Endothelial cell (in vitro differentiated cells): ENCODE measurements at regions not wholly inside any gene's neighbourhood (a gene's known extent, or its start where the extent isn't known, plus 50 kb on each side); places are given as distances from the start of the nearest gene placed in this dataset.

Source experiments
- DNase-seq: peaks from one replicate; pipeline ENCODE4 v3.0.0; 2021; ENCODE audit warnings: low spot score
- H3K27ac Mint-ChIP-seq: one replicate; pipeline ENCODE4 v1.8.0; 2021; ENCODE audit warnings: mixed read lengths, inconsistent platforms; ENCODE audit not compliant: unreplicated experiment
- H3K27me3 Mint-ChIP-seq: one replicate; pipeline ENCODE4 v1.8.0; 2021; ENCODE audit warnings: mild to moderate bottlenecking, moderate library complexity, mixed read lengths, inconsistent platforms; ENCODE audit not compliant: unreplicated experiment
- H3K36me3 Mint-ChIP-seq: one replicate; pipeline ENCODE4 v1.8.0; 2021; ENCODE audit warnings: mild to moderate bottlenecking, low read depth, mixed read lengths, inconsistent platforms; ENCODE audit not compliant: unreplicated experiment
- H3K4me1 Mint-ChIP-seq: one replicate; pipeline ENCODE4 v1.8.0; 2021; ENCODE audit warnings: mild to moderate bottlenecking, mixed read lengths, inconsistent platforms; ENCODE audit not compliant: unreplicated experiment
- H3K4me3 Mint-ChIP-seq: one replicate; pipeline ENCODE4 v1.8.0; 2021; ENCODE audit warnings: mild to moderate bottlenecking, mixed read lengths, inconsistent platforms; ENCODE audit not compliant: unreplicated experiment
- H3K9me3 Mint-ChIP-seq: one replicate; pipeline ENCODE4 v1.8.0; 2021; ENCODE audit warnings: mixed read lengths, inconsistent platforms; ENCODE audit not compliant: unreplicated experiment
- TF ChIP-seq, protein P1 (sequence below): fragments of 200-600 bp; sonication (generic); IDR thresholded peaks from one replicate; pipeline ENCODE4 v1.5.0; 2021; ENCODE audit warnings: antibody characterized with exemption; ENCODE audit not compliant: unreplicated experiment

DNA sequence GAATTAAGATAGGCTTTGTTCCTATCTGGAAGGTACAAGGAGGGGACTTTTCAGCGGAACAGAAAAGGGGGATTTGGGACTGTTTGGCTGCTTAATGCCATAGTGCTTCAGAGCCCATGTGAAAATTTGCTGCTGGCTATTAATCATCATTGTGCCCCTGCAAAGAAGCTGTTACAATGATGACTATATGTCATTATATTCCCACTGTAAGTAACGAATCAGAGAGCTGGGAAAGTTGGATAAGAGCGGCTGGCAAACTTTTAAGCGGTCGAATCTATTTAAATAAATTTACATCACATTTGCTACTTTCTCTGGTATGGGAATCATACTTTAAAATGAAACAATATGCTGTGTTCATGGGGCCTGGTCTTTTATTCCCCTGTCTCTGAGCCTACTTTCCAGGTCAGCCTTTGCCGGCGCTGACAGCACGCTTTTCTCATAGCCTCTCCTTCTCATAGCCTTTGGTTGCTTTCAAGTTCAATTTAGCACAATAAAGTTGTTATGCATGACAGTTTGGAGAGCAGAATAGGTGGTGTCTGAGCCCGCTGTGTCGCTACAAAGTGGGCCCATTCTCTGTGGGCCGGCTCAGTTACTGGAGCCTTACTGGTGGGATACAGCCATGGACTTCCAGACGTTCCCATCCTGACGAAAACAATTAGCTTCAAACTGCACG, 271.2 kb upstream of the TMEM161B start:
- Mint-ChIP-seq H3K27me3 (no peaks in the 10 kb centered on the region), H3K4me3 (no peak overlapping the region), H3K36me3 (no peaks in the 10 kb centered on the region), H3K4me1 (no peaks in the 10 kb centered on the region), H3K27ac (no peak overlapping the region), H3K9me3 (no peaks in the 10 kb centered on the region)
- DNase-seq = no peak
- TF ChIP-seq, protein P1, sequence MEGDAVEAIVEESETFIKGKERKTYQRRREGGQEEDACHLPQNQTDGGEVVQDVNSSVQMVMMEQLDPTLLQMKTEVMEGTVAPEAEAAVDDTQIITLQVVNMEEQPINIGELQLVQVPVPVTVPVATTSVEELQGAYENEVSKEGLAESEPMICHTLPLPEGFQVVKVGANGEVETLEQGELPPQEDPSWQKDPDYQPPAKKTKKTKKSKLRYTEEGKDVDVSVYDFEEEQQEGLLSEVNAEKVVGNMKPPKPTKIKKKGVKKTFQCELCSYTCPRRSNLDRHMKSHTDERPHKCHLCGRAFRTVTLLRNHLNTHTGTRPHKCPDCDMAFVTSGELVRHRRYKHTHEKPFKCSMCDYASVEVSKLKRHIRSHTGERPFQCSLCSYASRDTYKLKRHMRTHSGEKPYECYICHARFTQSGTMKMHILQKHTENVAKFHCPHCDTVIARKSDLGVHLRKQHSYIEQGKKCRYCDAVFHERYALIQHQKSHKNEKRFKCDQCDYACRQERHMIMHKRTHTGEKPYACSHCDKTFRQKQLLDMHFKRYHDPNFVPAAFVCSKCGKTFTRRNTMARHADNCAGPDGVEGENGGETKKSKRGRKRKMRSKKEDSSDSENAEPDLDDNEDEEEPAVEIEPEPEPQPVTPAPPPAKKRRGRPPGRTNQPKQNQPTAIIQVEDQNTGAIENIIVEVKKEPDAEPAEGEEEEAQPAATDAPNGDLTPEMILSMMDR = no peak

DNA sequence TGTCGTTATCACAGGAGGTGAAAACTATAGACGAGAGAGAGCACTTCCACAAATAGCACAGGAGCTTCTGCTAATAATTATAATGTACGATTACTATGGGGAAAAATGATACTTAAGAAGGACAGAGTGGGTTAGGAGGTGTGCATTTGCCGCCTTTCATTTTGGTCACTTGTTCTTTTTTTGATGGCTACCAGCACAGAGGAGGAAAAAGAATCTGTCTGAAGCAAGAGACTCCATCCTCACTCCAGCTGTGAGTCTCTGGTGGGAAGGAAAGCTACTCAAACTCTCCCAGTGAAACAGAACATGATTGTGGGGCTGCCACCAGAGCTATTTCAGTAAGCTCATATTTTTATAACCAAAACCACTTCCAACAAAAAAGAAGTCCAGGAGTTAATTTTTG, 270.4 kb upstream of the TMEM161B start:
- TF ChIP-seq, protein P1 = no peak
- no peak for DNase-seq
- H3K4me1 Mint-ChIP-seq = no peaks in the 10 kb centered on the region
- H3K4me3 Mint-ChIP-seq = no peak overlapping the region
- H3K27me3 Mint-ChIP-seq = no peaks in the 10 kb centered on the region
- no peaks in the 10 kb centered on the region for H3K36me3 Mint-ChIP-seq
- no peaks in the 10 kb centered on the region for H3K9me3 Mint-ChIP-seq
- no peak overlapping the region for H3K27ac Mint-ChIP-seq

DNA sequence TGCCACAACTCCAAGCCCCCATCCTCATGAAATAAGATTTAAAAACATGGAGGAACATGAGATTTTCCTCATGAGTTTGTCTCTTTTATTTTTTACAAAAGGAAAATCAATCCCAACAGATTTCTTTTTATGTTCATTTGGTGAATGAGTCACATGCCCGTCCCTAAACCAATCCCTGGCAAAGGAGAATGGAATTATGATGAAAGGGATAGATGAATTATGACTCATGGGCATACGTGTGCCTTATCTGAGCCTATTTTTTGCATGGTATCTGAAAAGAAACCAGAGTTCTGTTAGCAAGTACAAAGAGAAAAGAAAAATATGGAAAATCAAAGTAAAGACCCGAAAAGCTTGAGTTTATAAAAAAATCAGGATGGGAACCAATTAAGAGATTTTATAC, 267.5 kb upstream of the TMEM161B start:
- TF ChIP-seq, protein P1 = no peak
- no peaks in the 10 kb centered on the region for H3K27me3 Mint-ChIP-seq

DNA sequence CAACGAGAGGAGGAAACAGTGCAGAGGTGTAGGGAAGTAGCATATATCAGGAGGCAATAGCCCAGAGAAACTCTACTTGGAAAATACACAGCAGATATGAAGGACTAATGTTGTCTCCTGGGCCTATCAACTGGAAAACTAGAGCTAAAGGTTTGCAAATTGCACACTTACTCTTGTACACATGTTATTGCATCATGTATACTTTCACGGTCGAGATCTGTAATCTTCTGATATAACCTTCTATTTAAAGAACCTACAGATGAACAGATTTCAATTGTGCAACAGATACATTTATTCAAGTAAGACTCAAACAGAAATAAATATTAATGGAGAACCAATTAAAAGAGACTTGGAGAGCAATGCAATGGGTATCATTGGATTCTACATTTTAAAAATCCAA, 256.3 kb upstream of the TMEM161B start:
- Mint-ChIP-seq H3K4me3 (no peak overlapping the region), H3K36me3 (no peaks in the 10 kb centered on the region), H3K4me1 (no peaks in the 10 kb centered on the region), H3K27ac (no peak overlapping the region), H3K27me3 (no peaks in the 10 kb centered on the region), H3K9me3 (no peaks in the 10 kb centered on the region)
- TF ChIP-seq, protein P1 = no peak
- no peak for DNase-seq

More for the DNA sequence above, 267.5 kb upstream of the TMEM161B start:
- H3K9me3 Mint-ChIP-seq = no peaks in the 10 kb centered on the region
- no peaks in the 10 kb centered on the region for H3K4me1 Mint-ChIP-seq
- H3K4me3 Mint-ChIP-seq = no peak overlapping the region
- no peak overlapping the region for H3K27ac Mint-ChIP-seq
- no peak for DNase-seq
- H3K36me3 Mint-ChIP-seq = no peaks in the 10 kb centered on the region

DNA sequence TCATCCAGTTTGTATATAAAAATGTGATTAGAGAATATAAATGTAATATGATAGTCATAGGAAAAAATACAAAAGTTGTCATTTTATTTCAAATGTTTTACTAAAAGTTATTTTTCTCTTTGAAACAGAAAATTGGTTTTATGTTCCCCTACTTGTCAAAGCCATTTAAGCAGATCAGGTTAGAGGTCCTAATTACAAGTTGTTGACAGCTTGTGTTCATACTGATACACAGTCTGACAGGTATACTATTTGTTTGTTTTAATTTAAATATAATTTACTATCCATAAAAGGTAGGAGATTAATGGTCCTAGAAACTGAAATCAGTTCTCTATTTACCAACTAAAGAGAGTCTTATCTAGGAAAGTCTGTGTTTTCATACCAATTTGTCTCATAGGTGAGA, 250.4 kb upstream of the TMEM161B start:
- TF ChIP-seq, protein P1 = no peak
- no peaks in the 10 kb centered on the region for H3K27me3 Mint-ChIP-seq

More for the DNA sequence above, 250.4 kb upstream of the TMEM161B start:
- Mint-ChIP-seq H3K9me3 (no peaks in the 10 kb centered on the region), H3K27ac (no peak overlapping the region), H3K36me3 (no peaks in the 10 kb centered on the region), H3K4me1 (no peaks in the 10 kb centered on the region), H3K4me3 (no peak overlapping the region)
- no peak for DNase-seq
